ENCODE measurements at regions not wholly inside any gene's neighbourhood (a gene's known extent, or its start where the extent isn't known, plus 50 kb on each side); places are given as distances from the start of the nearest gene placed in this dataset.

DNA sequence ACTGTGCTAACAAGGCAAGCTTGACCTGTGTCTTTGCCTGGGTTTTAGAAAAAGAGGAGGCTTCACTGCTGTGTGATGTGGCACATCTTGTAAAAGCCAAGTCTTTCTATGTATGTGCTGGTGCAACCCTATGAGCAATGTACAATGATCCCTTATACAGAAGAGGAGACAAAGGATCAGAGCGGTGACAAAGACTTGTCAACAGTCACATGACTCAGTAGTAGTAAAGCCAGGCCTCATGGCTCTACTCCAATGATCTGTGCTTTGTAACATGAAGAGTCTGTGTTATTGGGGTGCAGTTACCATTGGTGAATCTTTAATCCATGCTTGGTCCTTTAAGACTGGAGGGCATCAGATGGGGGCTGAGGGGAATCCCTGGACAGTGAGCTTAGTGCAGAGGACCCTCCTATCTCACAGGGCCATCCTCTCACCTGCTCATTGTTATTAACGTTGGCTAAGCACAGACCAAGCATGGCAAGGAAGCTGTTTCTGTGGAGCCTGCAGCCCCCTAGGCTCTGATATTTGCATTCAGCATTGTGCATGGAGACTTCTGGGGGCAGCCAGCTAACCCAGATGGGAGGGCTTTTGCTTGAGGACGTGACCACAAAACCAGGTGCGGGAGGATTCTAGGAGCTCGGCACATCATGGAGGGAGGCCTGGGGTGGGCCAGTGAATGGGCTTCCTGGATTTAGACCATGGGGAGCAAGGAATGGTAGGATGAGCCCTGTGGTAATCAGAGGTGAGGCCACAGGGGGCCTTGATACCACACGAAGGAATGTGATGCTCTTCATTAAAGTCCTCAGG is 308.8 kb upstream of the ZNF32 start:
- Histone ChIP-seq H3K36me3 (ENCODE audit: control insufficient read depth, insufficient read depth, low read length) (no peaks in the 10 kb centered on the region), H3K9ac (ENCODE audit: low read depth, low read length) (no peak overlapping the region), H3K4me1 (ENCODE audit: control insufficient read depth, insufficient read depth, low read length) (peaks cover 3% of the 10 kb centered on the region), H3K4me3 (ENCODE audit: low read depth, low read length) (no peak overlapping the region), H3K9me3 (ENCODE audit: control insufficient read depth, insufficient read depth, low read length) (no peaks in the 10 kb centered on the region), H3K27me3 (ENCODE audit: control insufficient read depth, insufficient read depth, low read length) (no peaks in the 10 kb centered on the region)

DNA sequence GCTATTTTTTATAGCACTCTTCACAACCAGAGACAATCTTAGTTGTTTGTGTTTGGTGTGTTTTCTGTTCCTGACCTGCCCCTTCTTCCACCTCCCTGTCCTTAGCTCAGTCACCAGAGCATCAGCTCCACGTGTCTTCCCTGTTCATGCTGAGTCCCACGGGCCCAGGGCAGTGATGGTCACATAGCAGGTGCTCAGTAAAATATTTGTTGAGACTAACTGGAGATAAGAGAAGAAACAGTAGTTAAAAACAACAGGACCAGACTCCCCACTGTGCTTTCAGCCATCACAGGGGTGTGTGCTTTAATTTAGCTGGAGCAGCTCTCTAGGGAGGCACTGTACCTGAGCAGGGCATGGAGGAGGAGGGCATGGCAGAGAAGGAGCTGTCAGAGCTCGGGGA is 307.3 kb upstream of the ZNF32 start:
- Histone ChIP-seq H3K4me3 (ENCODE audit: low read depth, low read length) (no peak overlapping the region), H3K9ac (ENCODE audit: low read depth, low read length) (no peak overlapping the region), H3K9me3 (ENCODE audit: control insufficient read depth, insufficient read depth, low read length) (no peaks in the 10 kb centered on the region), H3K4me1 (ENCODE audit: control insufficient read depth, insufficient read depth, low read length) (peaks cover 3% of the 10 kb centered on the region), H3K27me3 (ENCODE audit: control insufficient read depth, insufficient read depth, low read length) (no peaks in the 10 kb centered on the region), H3K36me3 (ENCODE audit: control insufficient read depth, insufficient read depth, low read length) (no peaks in the 10 kb centered on the region)

DNA sequence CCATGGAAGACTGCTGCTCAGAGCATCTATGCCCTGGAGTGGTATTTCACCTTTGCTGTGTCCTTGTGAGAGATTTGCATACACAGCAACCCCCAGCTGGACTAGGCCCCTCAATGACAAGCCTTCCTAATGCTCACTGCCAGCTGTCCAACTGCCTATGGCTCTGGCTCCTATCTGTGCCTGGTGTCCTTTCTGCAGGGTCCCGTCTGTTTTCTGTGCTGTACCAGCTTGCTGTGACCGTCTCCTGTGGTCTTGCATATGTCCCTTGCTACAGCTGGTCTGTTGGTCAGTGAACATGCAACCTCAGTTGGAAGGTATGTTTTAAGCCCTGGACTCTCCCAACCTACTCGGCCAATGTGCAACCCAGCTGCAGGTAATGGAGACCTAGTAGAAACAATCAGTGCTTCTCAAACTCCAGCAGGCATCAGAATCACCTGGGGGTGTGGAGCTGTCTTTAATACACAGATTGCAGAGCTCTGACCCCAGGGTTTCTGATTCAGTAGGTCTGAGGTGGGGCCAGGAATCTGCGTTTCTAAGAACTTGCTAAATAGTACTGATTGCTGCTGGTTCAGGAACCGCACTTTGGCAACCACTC is 306.4 kb upstream of the ZNF32 start:
- no peaks in the 10 kb centered on the region for H3K36me3 ChIP-seq (ENCODE audit: control insufficient read depth, insufficient read depth, low read length)
- H3K27me3 ChIP-seq (ENCODE audit: control insufficient read depth, insufficient read depth, low read length) = no peaks in the 10 kb centered on the region
- no peak overlapping the region for H3K9ac ChIP-seq (ENCODE audit: low read depth, low read length)
- no peak overlapping the region for H3K4me3 ChIP-seq (ENCODE audit: low read depth, low read length)
- peaks cover 3% of the 10 kb centered on the region for H3K4me1 ChIP-seq (ENCODE audit: control insufficient read depth, insufficient read depth, low read length)
- H3K9me3 ChIP-seq (ENCODE audit: control insufficient read depth, insufficient read depth, low read length) = no peaks in the 10 kb centered on the region

GRCh38 chr10:43953672-43954071 is 305.0 kb upstream of the ZNF32 start:
- Histone ChIP-seq H3K36me3 (ENCODE audit: control insufficient read depth, insufficient read depth, low read length) (no peaks in the 10 kb centered on the region), H3K4me3 (ENCODE audit: low read depth, low read length) (no peak overlapping the region), H3K9me3 (ENCODE audit: control insufficient read depth, insufficient read depth, low read length) (no peaks in the 10 kb centered on the region)

DNA sequence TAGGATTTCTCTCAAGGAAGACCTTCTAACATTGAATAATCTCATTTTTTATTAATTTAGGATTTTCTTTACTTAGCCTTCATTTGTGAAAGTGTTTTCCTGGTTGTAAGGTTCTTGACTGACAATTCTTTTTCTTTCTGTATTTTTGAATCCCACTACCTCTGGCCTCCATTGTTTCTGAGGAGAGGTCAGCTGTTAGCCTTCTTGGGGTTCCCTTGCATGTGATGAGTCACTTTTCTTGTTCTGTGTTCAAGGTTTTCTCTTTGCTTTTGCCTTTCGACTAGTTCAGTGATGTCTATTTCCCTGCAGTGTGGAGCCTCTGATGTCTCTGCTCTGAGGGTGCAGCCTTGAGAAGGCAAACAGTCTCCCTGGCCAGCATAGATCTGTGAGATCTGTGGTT is 304.1 kb upstream of the ZNF32 start:
- Histone ChIP-seq H3K36me3 (ENCODE audit: control insufficient read depth, insufficient read depth, low read length) (no peaks in the 10 kb centered on the region), H3K9me3 (ENCODE audit: control insufficient read depth, insufficient read depth, low read length) (no peaks in the 10 kb centered on the region), H3K9ac (ENCODE audit: low read depth, low read length) (no peak overlapping the region), H3K4me1 (ENCODE audit: control insufficient read depth, insufficient read depth, low read length) (peaks cover 3% of the 10 kb centered on the region), H3K4me3 (ENCODE audit: low read depth, low read length) (no peak overlapping the region), H3K27me3 (ENCODE audit: control insufficient read depth, insufficient read depth, low read length) (no peaks in the 10 kb centered on the region)

More at GRCh38 chr10:43953672-43954071, 305.0 kb upstream of the ZNF32 start:
- no peaks in the 10 kb centered on the region for H3K27me3 ChIP-seq (ENCODE audit: control insufficient read depth, insufficient read depth, low read length)
- no peak overlapping the region for H3K9ac ChIP-seq (ENCODE audit: low read depth, low read length)
- peaks cover 3% of the 10 kb centered on the region for H3K4me1 ChIP-seq (ENCODE audit: control insufficient read depth, insufficient read depth, low read length)

DNA sequence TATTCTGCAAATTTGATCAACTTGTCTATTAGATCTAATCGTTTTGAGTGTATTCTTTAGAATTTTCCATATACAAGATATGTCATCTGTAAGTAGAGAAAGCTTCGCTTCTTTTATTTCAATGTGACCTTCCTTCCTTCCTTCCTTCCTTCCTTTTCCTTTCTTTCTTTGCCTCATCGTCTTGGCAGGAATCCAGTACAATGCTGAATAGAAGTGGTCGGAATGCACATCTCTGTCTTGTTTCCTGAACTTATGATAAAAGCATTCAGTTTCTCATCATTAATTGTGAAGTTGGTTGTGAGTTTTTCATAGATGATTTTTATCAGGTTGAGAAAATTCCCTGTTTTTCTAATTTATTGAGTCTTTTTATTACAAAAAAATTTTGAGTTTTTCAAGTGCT is 300.7 kb upstream of the ZNF32 start:
- H3K9me3 ChIP-seq (ENCODE audit: control insufficient read depth, insufficient read depth, low read length) = no peaks in the 10 kb centered on the region
- no peaks in the 10 kb centered on the region for H3K4me1 ChIP-seq (ENCODE audit: control insufficient read depth, insufficient read depth, low read length)
- H3K36me3 ChIP-seq (ENCODE audit: control insufficient read depth, insufficient read depth, low read length) = no peaks in the 10 kb centered on the region
- no peak overlapping the region for H3K9ac ChIP-seq (ENCODE audit: low read depth, low read length)
- no peak overlapping the region for H3K4me3 ChIP-seq (ENCODE audit: low read depth, low read length)
- no peaks in the 10 kb centered on the region for H3K27me3 ChIP-seq (ENCODE audit: control insufficient read depth, insufficient read depth, low read length)

- Histone ChIP-seq H3K4me1 (ENCODE audit: control insufficient read depth, insufficient read depth, low read length) (no peaks in the 10 kb centered on the region), H3K9me3 (ENCODE audit: control insufficient read depth, insufficient read depth, low read length) (no peaks in the 10 kb centered on the region), H3K4me3 (ENCODE audit: low read depth, low read length) (no peak overlapping the region), H3K27me3 (ENCODE audit: control insufficient read depth, insufficient read depth, low read length) (no peaks in the 10 kb centered on the region), H3K36me3 (ENCODE audit: control insufficient read depth, insufficient read depth, low read length) (no peaks in the 10 kb centered on the region), H3K9ac (ENCODE audit: low read depth, low read length) (no peak overlapping the region)
Measured at GRCh38 chr10:43946445-43946844, 297.8 kb upstream of the ZNF32 start.

DNA sequence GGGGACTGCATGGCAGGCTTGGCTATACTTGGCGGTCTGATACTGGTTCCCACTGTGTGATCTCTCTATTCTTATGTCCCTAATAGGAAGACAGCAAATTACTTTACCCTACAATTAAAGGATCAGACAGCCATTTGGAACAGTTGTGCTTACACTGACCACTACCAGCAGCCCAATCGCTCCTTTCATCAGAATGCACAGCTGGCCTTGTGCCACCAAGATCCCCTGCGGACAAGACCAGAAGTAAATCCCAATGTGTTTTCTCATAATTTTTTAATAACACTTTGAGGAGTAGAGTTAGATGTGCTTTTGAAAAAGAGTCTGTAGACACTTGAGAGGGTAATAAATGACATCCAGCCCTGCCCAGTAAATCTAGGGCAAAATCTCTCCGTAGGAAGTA is 297.2 kb upstream of the ZNF32 start:
- no peaks in the 10 kb centered on the region for H3K9me3 ChIP-seq (ENCODE audit: control insufficient read depth, insufficient read depth, low read length)
- H3K4me1 ChIP-seq (ENCODE audit: control insufficient read depth, insufficient read depth, low read length) = no peaks in the 10 kb centered on the region
- H3K36me3 ChIP-seq (ENCODE audit: control insufficient read depth, insufficient read depth, low read length) = no peaks in the 10 kb centered on the region
- no peaks in the 10 kb centered on the region for H3K27me3 ChIP-seq (ENCODE audit: control insufficient read depth, insufficient read depth, low read length)
- H3K4me3 ChIP-seq (ENCODE audit: low read depth, low read length) = no peak overlapping the region
- H3K9ac ChIP-seq (ENCODE audit: low read depth, low read length) = no peak overlapping the region

DNA sequence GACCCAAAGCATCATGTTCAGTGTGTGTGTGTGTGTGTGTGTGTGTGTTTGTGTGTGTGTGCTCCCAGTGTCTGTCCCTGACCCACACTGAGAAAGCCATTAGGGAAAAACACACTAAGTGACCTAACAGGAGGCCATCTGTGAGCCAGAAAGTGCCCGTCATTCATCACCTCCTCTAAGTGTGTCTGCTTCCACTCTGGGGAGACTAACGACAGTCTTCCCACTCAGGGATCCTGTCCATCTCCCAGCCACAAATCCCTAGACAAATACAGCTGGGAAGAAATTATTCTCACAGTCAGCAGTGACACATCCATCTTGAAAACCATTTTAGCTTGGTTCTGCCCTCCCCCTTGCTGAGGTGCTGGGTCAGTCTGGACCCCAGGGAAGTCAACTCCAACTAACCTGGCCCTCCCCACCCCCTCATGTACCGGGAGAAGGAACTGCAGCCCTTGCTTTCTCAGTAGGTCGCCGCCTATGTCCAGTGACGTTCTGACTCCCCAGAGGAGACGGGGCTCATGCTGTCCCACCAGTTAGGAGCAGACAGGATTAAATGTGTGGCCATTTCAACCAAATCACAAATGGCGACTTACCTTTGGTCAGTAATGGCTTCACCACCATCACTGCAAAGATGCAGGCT is 296.5 kb upstream of the ZNF32 start:
- Histone ChIP-seq H3K27me3 (ENCODE audit: control insufficient read depth, insufficient read depth, low read length) (no peaks in the 10 kb centered on the region), H3K4me1 (ENCODE audit: control insufficient read depth, insufficient read depth, low read length) (no peaks in the 10 kb centered on the region), H3K9ac (ENCODE audit: low read depth, low read length) (no peak overlapping the region)

GRCh38 chr10:43944381-43945093 is 295.9 kb upstream of the ZNF32 start:
- Histone ChIP-seq H3K27me3 (ENCODE audit: control insufficient read depth, insufficient read depth, low read length) (no peaks in the 10 kb centered on the region), H3K4me1 (ENCODE audit: control insufficient read depth, insufficient read depth, low read length) (no peaks in the 10 kb centered on the region), H3K9me3 (ENCODE audit: control insufficient read depth, insufficient read depth, low read length) (no peaks in the 10 kb centered on the region), H3K36me3 (ENCODE audit: control insufficient read depth, insufficient read depth, low read length) (no peaks in the 10 kb centered on the region), H3K4me3 (ENCODE audit: low read depth, low read length) (no peak overlapping the region), H3K9ac (ENCODE audit: low read depth, low read length) (no peak overlapping the region)

More for the DNA sequence above, 296.5 kb upstream of the ZNF32 start:
- no peaks in the 10 kb centered on the region for H3K9me3 ChIP-seq (ENCODE audit: control insufficient read depth, insufficient read depth, low read length)
- no peak overlapping the region for H3K4me3 ChIP-seq (ENCODE audit: low read depth, low read length)
- no peaks in the 10 kb centered on the region for H3K36me3 ChIP-seq (ENCODE audit: control insufficient read depth, insufficient read depth, low read length)

DNA sequence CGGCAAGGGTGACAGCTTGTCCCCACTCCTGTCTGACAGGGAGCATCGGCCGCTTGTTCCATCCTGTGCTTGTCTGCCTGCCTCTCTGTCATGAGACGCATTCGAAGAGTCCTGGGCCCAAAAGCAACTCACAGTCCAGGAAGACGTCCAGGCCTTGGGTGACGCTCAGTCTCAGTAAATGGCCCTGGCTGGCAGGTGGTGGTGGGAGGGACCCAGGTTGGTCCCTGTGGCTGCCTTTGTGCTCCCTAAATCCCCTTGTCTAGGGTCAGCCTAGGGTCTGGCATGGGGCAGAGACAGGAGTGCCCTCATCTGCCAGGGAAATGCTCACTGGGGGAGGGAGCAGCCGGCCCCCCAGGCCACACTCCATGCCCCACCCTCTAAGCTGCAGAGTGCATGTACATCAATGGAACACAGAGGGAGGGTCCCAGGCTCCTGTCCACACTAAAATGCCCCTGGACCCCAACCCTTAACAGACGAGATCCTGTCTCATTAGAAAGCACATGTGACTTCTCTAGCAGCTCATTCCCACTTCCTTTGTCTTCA is 295.2 kb upstream of the ZNF32 start:
- Histone ChIP-seq H3K27me3 (ENCODE audit: control insufficient read depth, insufficient read depth, low read length) (no peaks in the 10 kb centered on the region), H3K4me3 (ENCODE audit: low read depth, low read length) (no peak overlapping the region), H3K9ac (ENCODE audit: low read depth, low read length) (no peak overlapping the region), H3K36me3 (ENCODE audit: control insufficient read depth, insufficient read depth, low read length) (no peaks in the 10 kb centered on the region), H3K9me3 (ENCODE audit: control insufficient read depth, insufficient read depth, low read length) (no peaks in the 10 kb centered on the region), H3K4me1 (ENCODE audit: control insufficient read depth, insufficient read depth, low read length) (no peaks in the 10 kb centered on the region)

Measured in iPS-15b (cell line).